ENCODE measurements at regions not wholly inside any gene's neighbourhood (a gene's known extent, or its start where the extent isn't known, plus 50 kb on each side); places are given as distances from the start of the nearest gene placed in this dataset.

DNA sequence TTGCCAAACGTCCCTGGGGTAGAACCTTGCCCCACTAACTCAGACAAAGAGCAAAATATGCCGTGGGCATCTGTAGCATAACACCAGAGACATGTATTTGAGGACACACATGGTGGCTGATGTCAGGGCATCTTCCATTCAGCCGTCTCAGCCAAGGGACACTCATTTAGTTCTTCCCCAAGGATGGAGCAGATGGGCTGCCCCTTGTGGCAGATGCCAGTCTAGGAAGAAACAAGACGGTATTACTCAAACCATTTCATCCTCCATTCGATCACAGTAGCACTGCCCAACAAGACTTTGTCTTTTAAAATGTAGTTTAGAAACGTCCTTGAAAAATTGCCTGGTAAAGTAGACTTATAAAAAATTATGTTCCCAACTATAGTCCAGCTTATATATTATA lies 937.6 kb upstream of the EEF2KMT start:
- TF ChIP-seq, protein P1, sequence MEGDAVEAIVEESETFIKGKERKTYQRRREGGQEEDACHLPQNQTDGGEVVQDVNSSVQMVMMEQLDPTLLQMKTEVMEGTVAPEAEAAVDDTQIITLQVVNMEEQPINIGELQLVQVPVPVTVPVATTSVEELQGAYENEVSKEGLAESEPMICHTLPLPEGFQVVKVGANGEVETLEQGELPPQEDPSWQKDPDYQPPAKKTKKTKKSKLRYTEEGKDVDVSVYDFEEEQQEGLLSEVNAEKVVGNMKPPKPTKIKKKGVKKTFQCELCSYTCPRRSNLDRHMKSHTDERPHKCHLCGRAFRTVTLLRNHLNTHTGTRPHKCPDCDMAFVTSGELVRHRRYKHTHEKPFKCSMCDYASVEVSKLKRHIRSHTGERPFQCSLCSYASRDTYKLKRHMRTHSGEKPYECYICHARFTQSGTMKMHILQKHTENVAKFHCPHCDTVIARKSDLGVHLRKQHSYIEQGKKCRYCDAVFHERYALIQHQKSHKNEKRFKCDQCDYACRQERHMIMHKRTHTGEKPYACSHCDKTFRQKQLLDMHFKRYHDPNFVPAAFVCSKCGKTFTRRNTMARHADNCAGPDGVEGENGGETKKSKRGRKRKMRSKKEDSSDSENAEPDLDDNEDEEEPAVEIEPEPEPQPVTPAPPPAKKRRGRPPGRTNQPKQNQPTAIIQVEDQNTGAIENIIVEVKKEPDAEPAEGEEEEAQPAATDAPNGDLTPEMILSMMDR (IDR thresholded peaks at IDR 0.05; ENCODE audit: low read depth, low read length, poor library complexity, severe bottlenecking), result no peak
- TF ChIP-seq EZH2phosphoT487 (IDR thresholded peaks at IDR 0.05; ENCODE audit: borderline replicate concordance, low read length), result no peak
